ENCODE measurements at regions not wholly inside any gene's neighbourhood (a gene's known extent, or its start where the extent isn't known, plus 50 kb on each side); places are given as distances from the start of the nearest gene placed in this dataset.

DNA sequence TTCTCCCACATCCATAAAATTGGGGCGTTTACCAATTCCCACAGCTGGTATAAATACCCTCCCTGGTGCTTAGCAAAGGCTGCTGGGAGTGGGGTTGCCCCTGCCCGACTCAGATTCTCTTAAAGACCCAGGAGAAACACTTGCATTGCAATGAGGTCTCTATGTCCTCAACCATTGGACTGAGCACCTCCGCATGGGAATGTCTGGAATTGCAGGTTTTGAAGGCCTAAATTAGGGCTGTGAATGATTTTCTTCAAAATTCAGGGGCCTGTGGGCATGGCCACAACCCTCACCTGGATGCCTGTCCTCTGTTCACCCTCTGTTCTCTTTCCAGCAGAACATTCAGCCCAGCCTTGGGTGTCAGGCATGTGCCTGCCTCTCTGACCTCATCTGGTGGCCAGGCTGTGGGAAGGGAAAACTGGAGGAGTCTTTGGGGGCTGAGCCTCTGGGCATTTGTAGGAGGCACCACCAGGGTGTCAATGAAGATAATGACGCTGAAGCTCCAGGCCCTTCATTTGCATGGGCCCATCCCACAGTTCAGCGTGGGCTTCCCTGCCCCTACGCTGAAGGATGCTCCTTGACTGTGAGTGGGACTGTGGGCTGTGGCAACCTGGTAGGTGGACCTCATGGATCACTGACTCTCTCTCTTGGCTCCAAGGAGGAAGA lies 52.7 kb upstream of the MYEOV start:
- TF ChIP-seq, protein P1, sequence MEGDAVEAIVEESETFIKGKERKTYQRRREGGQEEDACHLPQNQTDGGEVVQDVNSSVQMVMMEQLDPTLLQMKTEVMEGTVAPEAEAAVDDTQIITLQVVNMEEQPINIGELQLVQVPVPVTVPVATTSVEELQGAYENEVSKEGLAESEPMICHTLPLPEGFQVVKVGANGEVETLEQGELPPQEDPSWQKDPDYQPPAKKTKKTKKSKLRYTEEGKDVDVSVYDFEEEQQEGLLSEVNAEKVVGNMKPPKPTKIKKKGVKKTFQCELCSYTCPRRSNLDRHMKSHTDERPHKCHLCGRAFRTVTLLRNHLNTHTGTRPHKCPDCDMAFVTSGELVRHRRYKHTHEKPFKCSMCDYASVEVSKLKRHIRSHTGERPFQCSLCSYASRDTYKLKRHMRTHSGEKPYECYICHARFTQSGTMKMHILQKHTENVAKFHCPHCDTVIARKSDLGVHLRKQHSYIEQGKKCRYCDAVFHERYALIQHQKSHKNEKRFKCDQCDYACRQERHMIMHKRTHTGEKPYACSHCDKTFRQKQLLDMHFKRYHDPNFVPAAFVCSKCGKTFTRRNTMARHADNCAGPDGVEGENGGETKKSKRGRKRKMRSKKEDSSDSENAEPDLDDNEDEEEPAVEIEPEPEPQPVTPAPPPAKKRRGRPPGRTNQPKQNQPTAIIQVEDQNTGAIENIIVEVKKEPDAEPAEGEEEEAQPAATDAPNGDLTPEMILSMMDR (IDR thresholded peaks at IDR 0.05; ENCODE audit: low read depth, low read length), result no peak
- TF ChIP-seq EZH2phosphoT487 (IDR thresholded peaks at IDR 0.05; ENCODE audit: low read depth), result no peak
